Mesendoderm (in vitro differentiated cells): ENCODE measurements at regions not wholly inside any gene's neighbourhood (a gene's known extent, or its start where the extent isn't known, plus 50 kb on each side); places are given as distances from the start of the nearest gene placed in this dataset.
"Not testable (repeated sequence)": the region's sequence is repeated elsewhere in the genome, so short reads cannot be mapped to it uniquely, and the experiment has no call there.

Source experiments
- DNase-seq: peaks from one replicate; pipeline ENCODE4 v3.0.0; 2013
- H2AK5ac ChIP-seq: 2 replicates; pipeline ENCODE4 v1.6.1; 2013; ENCODE audit warnings: low read length, inconsistent platforms
- H2BK120ac ChIP-seq: 2 replicates; pipeline ENCODE4 v1.6.1; 2013; ENCODE audit warnings: low read depth, mild to moderate bottlenecking, low read length, moderate library complexity, mixed read lengths
- H2BK15ac ChIP-seq: replicated peaks from 2 replicates; pipeline ENCODE4 v1.6.1; 2013; ENCODE audit warnings: low read depth, mild to moderate bottlenecking, moderate library complexity
- H2BK5ac ChIP-seq: 2 replicates; pipeline ENCODE4 v1.6.1; 2013; ENCODE audit warnings: low read length, inconsistent platforms
- H3K18ac ChIP-seq: 2 replicates; pipeline ENCODE4 v1.6.1; 2013; ENCODE audit warnings: mild to moderate bottlenecking, low read length, mixed read lengths
- H3K23ac ChIP-seq: one replicate; pipeline ENCODE4 v1.6.1; 2013; ENCODE audit warnings: low read length
- H3K27ac ChIP-seq: 2 replicates; pipeline ENCODE4 v1.5.1; 2013; ENCODE audit warnings: low read depth, mild to moderate bottlenecking, inconsistent platforms, low read length, moderate library complexity
- H3K27me3 ChIP-seq: 2 replicates; pipeline ENCODE4 v1.6.1; 2013; ENCODE audit warnings: low read length, control low read depth, mild to moderate bottlenecking, inconsistent platforms; ENCODE audit not compliant: insufficient read depth, poor library complexity
- H3K36me3 ChIP-seq: 2 replicates; pipeline ENCODE4 v1.6.1; 2013; ENCODE audit warnings: low read length, inconsistent platforms; ENCODE audit not compliant: control insufficient read depth, insufficient read depth
- H3K4ac ChIP-seq: one replicate; pipeline ENCODE4 v1.6.1; 2013; ENCODE audit warnings: low read depth, mild to moderate bottlenecking, low read length, moderate library complexity
- H3K4me1 ChIP-seq: 2 replicates; pipeline ENCODE4 v1.6.1; 2013; ENCODE audit warnings: low read depth, low read length, inconsistent platforms; ENCODE audit not compliant: control insufficient read depth
- H3K4me2 ChIP-seq: 2 replicates; pipeline ENCODE4 v1.6.1; 2013; ENCODE audit warnings: low read length
- H3K4me3 ChIP-seq: 2 replicates; pipeline ENCODE4 v1.5.1; 2013; ENCODE audit warnings: mild to moderate bottlenecking, low read length
- H3K56ac ChIP-seq: one replicate; pipeline ENCODE4 v1.6.1; 2013; ENCODE audit warnings: low read length
- H3K79me1 ChIP-seq: 2 replicates; pipeline ENCODE4 v1.6.1; 2013; ENCODE audit warnings: low read length, inconsistent platforms
- H3K79me2 ChIP-seq: 2 replicates; pipeline ENCODE4 v1.6.1; 2013; ENCODE audit warnings: mild to moderate bottlenecking, low read length; ENCODE audit not compliant: control insufficient read depth, insufficient read depth
- H3K9ac ChIP-seq: 2 replicates; pipeline ENCODE4 v1.6.1; 2013; ENCODE audit warnings: low read length, inconsistent platforms
- H4K5ac ChIP-seq: one replicate; pipeline ENCODE4 v1.6.1; 2013; ENCODE audit warnings: low read length
- H4K8ac ChIP-seq: one replicate; pipeline ENCODE4 v1.6.1; 2013; ENCODE audit warnings: low read depth, mild to moderate bottlenecking, control low read depth, low read length, moderate library complexity
- WGBS: extraction: QIAGEN DNeasy Blood & Tissue Kit; methylation state at CpG from one replicate; pipeline ENCODE4 v1.1.7; 2013; ENCODE audit warnings: low lambda C conversion rate, missing lambda C conversion rate; ENCODE audit not compliant: insufficient coverage; ENCODE audit errors: extremely low coverage; 5-methylcytosine and 5-hydroxymethylcytosine counted together

DNA sequence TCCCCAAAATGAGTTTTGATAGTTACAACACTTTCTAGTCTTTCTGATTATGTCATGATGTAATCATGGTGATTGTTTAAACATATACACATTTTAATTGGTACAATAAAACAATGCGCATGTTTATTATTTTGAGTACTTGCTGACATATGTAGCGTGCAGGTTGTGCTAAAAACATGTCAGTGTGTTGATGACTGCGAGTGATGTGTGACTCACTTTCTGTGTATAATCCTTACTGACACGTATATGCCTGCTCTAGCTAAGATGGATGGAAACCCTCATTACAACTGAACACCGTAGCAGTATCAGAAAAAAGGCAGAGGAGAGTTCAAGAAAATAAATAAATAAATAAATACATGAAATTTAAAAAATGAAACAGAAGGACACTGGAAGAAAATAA, 1552.4 kb upstream of the FLRT2 start:
- H3K4ac ChIP-seq: no peak overlapping the region
- no peak overlapping the region for H4K5ac ChIP-seq
- no peak overlapping the region for H3K4me2 ChIP-seq
- no peaks in the 10 kb centered on the region for H3K27me3 ChIP-seq
- no peak overlapping the region for H3K27ac ChIP-seq
- H3K18ac ChIP-seq: no peak overlapping the region
- H3K9ac ChIP-seq: no peak overlapping the region
- H2BK15ac ChIP-seq: no peak overlapping the region
- H2AK5ac ChIP-seq: no peak overlapping the region
- no peaks in the 10 kb centered on the region for H3K4me1 ChIP-seq
- DNase-seq: no peak
- H2BK120ac ChIP-seq: no peak overlapping the region
- H3K23ac ChIP-seq: no peak overlapping the region
- H4K8ac ChIP-seq: no peak overlapping the region
- no peaks in the 10 kb centered on the region for H3K79me2 ChIP-seq
- no peaks in the 10 kb centered on the region for H3K36me3 ChIP-seq
- no CpG with 5 or more reads among the region's 5 CpGs for WGBS
- H3K79me1 ChIP-seq: no peaks in the 10 kb centered on the region
- no peak overlapping the region for H3K4me3 ChIP-seq
- H2BK5ac ChIP-seq: no peak overlapping the region
- no peak overlapping the region for H3K56ac ChIP-seq

DNA sequence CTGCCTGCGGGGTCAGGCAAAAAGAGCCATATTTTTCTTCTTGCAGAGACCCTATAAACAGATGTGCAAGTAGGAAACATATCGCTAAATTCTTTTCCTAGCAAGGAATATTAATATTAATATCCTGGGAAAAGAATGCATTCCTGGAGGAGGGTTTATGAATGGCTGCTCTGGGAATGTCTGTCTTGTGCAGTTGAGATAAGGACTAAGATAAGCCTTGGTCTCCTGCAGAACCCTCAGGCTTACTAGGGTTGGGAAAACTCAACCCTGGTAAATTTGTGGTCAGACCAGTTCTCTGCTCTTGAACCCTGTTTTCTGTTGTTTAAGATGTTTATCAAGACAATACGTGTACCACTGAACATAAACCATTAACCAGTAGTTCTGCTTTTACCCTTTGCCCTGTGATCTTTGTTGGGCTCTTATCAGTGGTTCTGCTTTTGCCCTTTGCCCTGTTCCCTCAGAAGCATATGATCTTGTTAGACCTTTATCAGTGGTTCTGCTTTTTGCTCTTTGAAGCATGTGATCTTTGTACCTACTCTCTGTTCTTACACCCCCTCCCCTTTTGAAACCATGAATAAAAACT, 1548.2 kb upstream of the FLRT2 start:
- not testable (repeated sequence) for H3K79me1 ChIP-seq, DNase-seq
- no CpG with 5 or more reads among the region's 3 CpGs for WGBS

DNA sequence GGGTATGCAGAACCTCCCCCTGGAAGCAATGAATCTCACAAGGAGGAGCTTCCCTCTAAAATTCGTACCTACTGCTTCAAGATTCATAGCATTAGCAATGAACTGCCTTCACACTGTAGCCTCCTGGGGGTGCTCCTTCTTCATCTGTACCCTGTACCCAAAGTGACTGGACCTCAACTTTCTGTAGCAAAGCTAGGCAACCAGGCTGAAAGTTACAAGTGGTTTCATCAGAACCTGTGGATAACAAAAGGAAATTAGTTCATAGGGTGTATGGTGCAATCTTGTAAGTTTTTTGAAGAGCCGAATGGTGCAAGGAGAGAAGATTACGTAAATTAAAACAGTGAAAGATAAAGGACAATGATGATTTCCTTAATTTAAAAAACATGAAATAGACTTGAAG, 1541.7 kb upstream of the FLRT2 start:
- no peak overlapping the region for H2BK120ac ChIP-seq
- no CpG with 5 or more reads among the region's 3 CpGs for WGBS
- no peak overlapping the region for H3K27ac ChIP-seq
- H4K5ac ChIP-seq: no peak overlapping the region
- H3K56ac ChIP-seq: no peak overlapping the region
- no peak overlapping the region for H3K4ac ChIP-seq
- H2AK5ac ChIP-seq: no peak overlapping the region
- no peaks in the 10 kb centered on the region for H3K27me3 ChIP-seq
- H3K18ac ChIP-seq: no peak overlapping the region
- no peak overlapping the region for H4K8ac ChIP-seq
- no peak overlapping the region for H3K23ac ChIP-seq
- H3K4me2 ChIP-seq: no peak overlapping the region
- peak; percentile 29 for DNase-seq
- H3K79me1 ChIP-seq: no peaks in the 10 kb centered on the region
- no peak overlapping the region for H3K9ac ChIP-seq
- no peaks in the 10 kb centered on the region for H3K36me3 ChIP-seq
- no peaks in the 10 kb centered on the region for H3K4me1 ChIP-seq
- no peak overlapping the region for H3K4me3 ChIP-seq
- H2BK5ac ChIP-seq: no peak overlapping the region
- H3K79me2 ChIP-seq: no peaks in the 10 kb centered on the region
- no peak overlapping the region for H2BK15ac ChIP-seq

More for the DNA sequence above, 1548.2 kb upstream of the FLRT2 start:
- H2BK120ac ChIP-seq, H2BK5ac ChIP-seq, H3K18ac ChIP-seq, H3K4me2 ChIP-seq, H3K23ac ChIP-seq, H3K56ac ChIP-seq, H3K36me3 ChIP-seq, H3K27me3 ChIP-seq, H3K27ac ChIP-seq, H3K4me1 ChIP-seq, H2BK15ac ChIP-seq, H3K9ac ChIP-seq, H2AK5ac ChIP-seq, H4K5ac ChIP-seq, H3K79me2 ChIP-seq, H4K8ac ChIP-seq, H3K4ac ChIP-seq, H3K4me3 ChIP-seq: not testable (repeated sequence)

DNA sequence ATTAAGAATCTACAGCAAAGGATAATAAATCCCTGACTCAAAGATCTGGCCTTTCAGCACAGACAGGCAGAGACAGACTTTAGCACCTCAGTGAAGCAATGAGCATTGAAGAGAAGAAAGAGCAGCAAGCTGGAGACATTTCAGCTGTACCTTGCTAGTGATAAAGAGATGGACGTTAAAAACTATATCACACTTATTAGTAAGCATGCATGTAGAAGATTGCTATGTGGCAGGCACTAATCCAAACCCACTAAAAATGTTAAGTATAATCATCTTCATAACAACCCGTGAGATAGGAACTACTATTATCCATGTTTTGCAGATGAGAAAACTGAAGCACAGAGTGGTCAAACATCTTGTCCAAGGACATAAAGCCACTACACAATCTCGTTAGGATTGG, 1538.3 kb upstream of the FLRT2 start:
- WGBS: no CpG with 5 or more reads among the region's 3 CpGs
- no peak for DNase-seq

DNA sequence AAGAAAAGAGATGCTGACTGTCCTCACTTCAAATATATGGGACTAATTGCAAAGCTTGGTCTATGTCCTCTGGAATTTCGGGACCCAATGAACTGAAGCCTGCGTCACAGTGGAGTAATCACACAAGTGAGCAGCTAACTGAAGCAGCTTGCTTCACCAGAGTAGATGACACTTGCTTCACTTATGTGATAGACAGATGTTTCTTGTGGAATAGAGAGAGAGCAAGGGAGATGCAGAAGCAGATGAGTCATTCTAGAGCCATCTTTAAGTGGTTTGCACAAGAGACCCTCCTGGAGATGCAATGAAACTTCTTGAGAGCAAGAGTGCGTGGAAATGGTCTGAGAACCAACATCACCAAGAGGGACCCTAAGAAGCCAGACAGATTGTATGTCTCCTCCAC, 1537.1 kb upstream of the FLRT2 start:
- Histone ChIP-seq H4K5ac (no peak overlapping the region), H3K4me3 (no peak overlapping the region), H3K27ac (no peak overlapping the region), H3K4ac (no peak overlapping the region), H2AK5ac (no peak overlapping the region), H3K56ac (no peak overlapping the region), H3K4me2 (no peak overlapping the region), H3K27me3 (no peaks in the 10 kb centered on the region), H3K18ac (no peak overlapping the region), H3K23ac (no peak overlapping the region), H3K9ac (no peak overlapping the region), H3K79me2 (no peaks in the 10 kb centered on the region), H2BK120ac (no peak overlapping the region), H2BK5ac (no peak overlapping the region), H3K79me1 (no peaks in the 10 kb centered on the region), H2BK15ac (no peak overlapping the region), H3K36me3 (no peaks in the 10 kb centered on the region), H4K8ac (no peak overlapping the region), H3K4me1 (no peaks in the 10 kb centered on the region)
- no peak for DNase-seq
- no CpG with 5 or more reads among the region's 3 CpGs for WGBS

More for the DNA sequence above, 1538.3 kb upstream of the FLRT2 start:
- no peaks in the 10 kb centered on the region for H3K27me3 ChIP-seq
- H3K4me3 ChIP-seq: no peak overlapping the region
- H2BK120ac ChIP-seq: no peak overlapping the region
- H2BK5ac ChIP-seq: no peak overlapping the region
- H3K79me2 ChIP-seq: no peaks in the 10 kb centered on the region
- H4K5ac ChIP-seq: no peak overlapping the region
- no peaks in the 10 kb centered on the region for H3K4me1 ChIP-seq
- H3K79me1 ChIP-seq: no peaks in the 10 kb centered on the region
- H3K27ac ChIP-seq: no peak overlapping the region
- no peak overlapping the region for H2BK15ac ChIP-seq
- H2AK5ac ChIP-seq: no peak overlapping the region
- no peaks in the 10 kb centered on the region for H3K36me3 ChIP-seq
- no peak overlapping the region for H3K4me2 ChIP-seq
- no peak overlapping the region for H3K9ac ChIP-seq
- H3K56ac ChIP-seq: no peak overlapping the region
- no peak overlapping the region for H3K23ac ChIP-seq
- no peak overlapping the region for H3K4ac ChIP-seq
- H3K18ac ChIP-seq: no peak overlapping the region
- no peak overlapping the region for H4K8ac ChIP-seq

DNA sequence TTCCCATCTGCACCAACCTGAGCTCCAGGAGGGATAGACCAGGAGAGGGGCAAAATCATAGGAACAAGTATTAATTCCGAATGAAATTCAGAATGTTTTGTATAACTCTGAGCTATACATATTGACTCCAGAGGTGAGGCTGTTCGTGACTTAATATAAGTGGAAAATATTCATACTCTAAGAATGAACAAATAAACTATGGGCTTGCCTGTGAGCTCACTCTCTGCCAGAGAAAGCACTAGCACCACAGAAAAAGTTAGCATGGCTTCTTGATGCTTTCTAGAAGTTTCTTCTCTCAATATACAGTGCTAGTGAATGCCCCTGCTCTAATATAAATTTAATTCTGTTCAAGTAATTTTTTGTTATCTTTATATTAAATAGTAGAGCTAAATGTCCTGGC, 1536.4 kb upstream of the FLRT2 start:
- Histone ChIP-seq H3K56ac (no peak overlapping the region), H3K27ac (no peak overlapping the region), H2BK15ac (no peak overlapping the region), H3K4me3 (no peak overlapping the region), H2AK5ac (no peak overlapping the region), H3K4me2 (no peak overlapping the region), H3K4ac (no peak overlapping the region), H3K79me2 (no peaks in the 10 kb centered on the region), H3K18ac (no peak overlapping the region), H2BK120ac (no peak overlapping the region), H3K36me3 (no peaks in the 10 kb centered on the region), H2BK5ac (no peak overlapping the region), H3K4me1 (no peaks in the 10 kb centered on the region), H3K27me3 (no peaks in the 10 kb centered on the region), H3K9ac (no peak overlapping the region), H4K8ac (no peak overlapping the region), H4K5ac (no peak overlapping the region), H3K23ac (no peak overlapping the region), H3K79me1 (no peaks in the 10 kb centered on the region)
- WGBS: no CpG with 5 or more reads among the region's 2 CpGs
- DNase-seq: no peak
